Globus pallidus (tissue), 1 donor: ENCODE measurements at regions not wholly inside any gene's neighbourhood (a gene's known extent, or its start where the extent isn't known, plus 50 kb on each side); places are given as distances from the start of the nearest gene placed in this dataset.

ENCODE experiments used
- DNase-seq: peaks from one replicate; pipeline ENCODE4 v3.0.0-alpha.2; 2015; ENCODE audit warnings: low spot score

DNA sequence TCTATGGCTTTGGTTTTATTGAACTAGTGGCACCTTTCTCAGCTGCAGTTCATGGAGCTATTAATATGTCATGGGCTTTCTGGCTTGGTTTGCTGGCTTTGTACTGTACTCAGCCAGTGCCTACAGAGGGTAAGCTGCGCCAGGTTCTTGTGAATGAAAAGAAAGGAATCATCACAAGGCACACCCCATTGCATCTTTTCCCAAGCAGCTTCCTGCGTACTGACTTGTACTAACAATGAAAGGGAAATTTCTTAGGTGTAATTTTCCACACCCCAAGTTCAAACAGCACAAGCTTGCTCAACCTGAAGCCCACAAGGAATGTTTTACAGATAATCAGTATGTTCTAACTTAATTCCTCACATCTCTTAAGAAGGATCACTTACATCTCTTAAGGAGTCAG is 78.0 kb upstream of the TNFSF18 start:
- no peak for DNase-seq

DNA sequence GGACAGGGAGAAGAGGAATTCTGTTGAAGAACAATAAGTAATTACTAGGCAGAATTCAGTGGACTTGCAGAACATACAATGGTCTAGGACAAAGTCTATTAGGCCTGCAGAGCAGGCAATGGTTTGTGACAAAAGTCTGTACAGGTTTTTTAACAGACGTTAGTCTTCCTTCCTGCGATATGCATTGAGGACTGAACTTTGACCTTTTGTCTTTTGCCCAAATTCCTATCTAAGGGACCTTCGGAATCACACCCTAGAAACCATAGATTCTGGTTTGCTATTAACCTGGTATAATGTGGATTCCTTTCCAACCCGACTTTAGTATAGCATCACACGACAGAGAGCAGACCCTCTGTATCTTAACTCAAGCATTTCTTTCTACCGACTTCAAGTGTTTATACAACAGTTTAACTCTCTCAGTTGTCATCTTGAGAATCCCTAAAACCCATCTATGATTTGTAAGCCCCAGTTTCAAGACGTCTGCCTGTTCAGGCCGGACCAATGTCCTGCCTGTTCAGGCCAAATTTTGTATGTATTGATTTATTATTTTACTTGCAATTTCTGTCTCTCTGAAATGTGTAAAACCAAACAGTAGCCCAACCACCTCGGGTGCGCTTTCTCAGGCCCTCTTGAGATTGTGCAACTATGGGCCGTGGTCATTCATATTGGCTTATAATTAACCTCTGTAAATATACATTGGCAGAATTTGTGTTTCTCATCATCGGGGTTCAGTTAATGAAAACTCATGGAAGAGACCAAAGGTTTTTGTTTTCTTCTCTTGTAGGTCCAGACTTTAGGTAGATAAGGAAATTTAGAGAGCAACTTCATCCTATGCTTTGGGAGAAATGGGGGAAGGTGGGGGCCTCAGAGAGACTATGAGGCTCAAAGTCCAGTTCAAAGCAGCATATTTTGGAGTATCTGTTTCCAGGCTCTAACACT is 76.9 kb upstream of the TNFSF18 start:
- DNase-seq = no peak

- DNase-seq = no peak
These were observed 75.7 kb upstream of the TNFSF18 start for GRCh38 chr1:173126421-173126820.

DNA sequence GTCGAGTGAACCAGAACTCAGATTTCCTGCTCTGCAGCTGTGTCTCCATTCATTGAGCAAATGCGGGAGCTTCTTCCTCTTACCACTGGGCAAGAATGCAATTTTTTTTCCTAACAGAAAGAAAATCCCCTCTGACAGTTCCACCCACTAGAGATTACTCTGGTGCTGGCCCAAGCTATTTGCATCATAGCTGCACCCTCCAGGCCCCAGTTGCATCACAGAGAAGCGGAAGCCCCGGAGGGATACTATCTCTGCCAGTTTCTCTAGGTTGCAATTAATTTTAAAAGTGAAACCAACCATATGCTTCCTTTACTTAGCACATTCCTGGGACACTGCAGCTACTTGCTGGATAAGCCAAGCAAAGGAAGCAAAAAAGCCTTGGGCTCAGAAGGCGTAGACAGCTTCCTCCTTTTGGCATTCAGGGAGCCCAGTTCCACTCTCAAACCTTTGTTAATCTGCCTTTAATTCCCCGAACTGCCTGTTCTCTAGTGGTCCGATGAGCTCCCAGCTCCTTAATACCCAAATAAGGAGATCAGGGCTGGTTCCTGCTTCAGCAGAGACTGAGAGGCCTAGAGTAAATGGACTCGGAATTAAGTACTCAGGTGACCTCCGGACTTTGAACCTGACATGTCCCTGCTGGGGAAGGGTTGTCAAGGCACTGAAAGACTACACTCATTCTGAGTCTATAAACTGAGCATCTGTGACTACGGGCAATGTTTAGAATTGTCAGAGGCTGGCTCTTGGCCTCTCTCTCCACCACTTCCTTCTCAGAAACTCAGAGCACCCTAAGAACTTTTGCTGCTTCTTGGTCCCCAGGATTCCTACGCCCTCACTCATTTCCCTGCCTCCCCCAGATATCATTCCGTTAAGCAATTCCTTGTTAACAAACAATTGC is 72.5 kb upstream of the TNFSF18 start:
- DNase-seq = peak; percentile 59

GRCh38 chr1:173122344-173122935 is 71.7 kb upstream of the TNFSF18 start:
- no peak for DNase-seq

DNA sequence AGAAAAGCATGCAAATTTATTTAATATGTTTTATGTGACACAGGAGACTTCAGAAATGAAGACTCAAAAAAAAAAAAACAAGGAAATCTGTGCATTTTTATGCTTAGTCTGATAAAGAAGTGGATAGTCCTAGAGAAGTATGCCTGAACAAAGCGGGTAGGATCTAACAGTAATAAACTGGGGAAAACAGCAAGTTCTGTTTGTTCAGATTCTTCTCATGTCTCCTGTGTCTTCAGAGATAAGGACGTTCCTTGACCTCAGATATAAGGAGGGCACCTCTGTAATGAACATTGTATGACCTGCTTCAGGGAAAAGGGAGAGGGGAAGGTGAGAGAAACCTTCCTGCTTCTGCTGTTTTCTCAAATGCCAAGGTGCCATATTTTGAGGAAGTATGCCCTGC is 67.7 kb upstream of the TNFSF18 start:
- no peak for DNase-seq

GRCh38 chr1:173117761-173118160 is 67.0 kb upstream of the TNFSF18 start:
- DNase-seq = no peak

GRCh38 chr1:173117108-173117633 is 66.4 kb upstream of the TNFSF18 start:
- DNase-seq = peak; percentile 37

DNA sequence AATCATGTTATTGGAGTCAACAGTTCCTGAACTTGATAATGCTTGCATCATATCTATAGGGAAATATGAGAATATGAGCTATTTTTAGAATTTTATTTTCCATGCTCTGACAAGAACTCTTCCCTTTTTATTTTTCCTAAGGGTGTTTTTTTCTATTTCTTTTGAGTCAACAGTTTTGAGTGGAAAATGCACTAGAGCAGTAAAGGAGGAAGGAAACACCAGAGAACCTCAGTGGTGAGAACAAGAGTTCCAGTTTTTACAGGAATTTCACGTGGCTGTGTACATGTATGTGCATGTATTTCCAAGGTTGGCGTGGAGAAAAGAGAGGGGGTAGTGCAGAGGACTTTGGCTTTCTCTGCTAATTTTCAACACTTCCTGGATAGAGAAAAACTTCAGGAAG is 63.6 kb upstream of the TNFSF18 start:
- peak; percentile 29 for DNase-seq

DNA sequence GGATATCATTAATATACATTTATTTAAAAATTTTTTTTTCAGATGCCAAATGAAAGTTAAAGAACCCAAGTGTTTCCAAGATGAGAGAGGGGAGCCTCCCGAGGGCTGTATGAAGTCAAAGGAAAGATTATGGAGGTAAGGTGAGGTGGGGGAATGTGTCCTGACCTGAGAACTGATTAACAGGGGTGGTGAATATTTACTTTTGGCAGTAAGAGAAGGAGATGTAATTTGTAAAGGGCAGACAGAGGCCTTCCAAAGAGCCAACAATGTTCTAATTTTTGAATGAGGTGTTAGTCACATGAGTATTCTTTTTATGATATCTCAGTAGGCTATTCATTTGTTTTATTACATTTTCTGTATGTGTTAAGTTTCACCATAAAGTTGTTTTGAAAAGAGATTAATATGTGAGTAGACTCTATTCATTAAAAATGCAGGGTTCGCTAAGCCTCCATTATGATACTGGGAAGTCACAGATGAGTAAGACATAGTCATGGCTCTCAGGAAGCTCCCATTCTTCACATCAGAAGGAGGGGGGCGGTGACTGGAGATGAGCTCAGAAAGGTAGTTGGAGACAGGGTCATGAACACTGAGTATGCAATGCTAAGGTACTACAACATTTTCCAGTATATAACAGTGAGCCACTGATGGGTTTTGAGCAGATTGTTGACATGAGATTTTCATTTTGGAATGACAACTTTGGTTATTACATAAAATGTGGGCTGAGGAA is 62.4 kb upstream of the TNFSF18 start:
- no peak for DNase-seq

- DNase-seq = peak; percentile 36
These were observed 61.4 kb upstream of the TNFSF18 start for GRCh38 chr1:173112129-173112528.

DNA sequence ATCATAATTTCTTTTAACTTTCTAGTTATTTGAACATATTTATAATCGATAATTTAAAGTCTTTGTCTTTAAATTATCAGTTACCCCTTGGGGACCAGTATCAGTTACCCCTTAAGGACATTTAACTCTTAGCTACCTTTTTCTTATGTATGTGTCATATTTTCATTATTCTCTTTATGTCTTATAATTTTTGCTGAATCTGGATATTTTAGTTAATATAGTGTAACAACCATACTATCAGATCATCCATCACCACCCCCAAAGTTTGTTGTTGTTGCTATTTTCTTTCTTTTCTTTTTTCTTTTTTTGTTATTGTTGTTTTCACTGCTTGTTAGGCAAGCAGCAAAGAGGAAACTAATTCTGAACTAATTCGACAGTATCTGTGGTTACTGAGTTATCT is 57.0 kb upstream of the TNFSF18 start:
- no peak for DNase-seq

DNA sequence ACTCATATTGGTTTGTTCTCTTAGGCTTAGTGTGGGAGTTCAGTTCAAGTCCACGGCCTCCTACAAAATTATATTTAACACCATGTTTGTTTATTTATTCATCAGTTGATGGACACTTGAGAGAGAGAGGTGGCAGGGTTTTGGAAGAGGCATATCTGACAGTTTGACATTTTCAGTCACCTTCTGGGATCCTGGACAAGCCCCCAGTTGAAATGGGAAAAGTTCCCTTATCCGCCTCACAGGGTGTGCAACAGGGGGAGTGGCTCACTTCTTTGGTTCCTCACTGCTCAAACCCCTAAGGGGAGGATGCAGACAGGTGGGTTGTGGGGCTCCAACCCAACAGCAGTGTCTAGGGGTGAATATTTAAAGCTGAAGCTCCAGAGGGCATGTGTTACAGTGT is 52.3 kb upstream of the TNFSF18 start:
- no peak for DNase-seq

GRCh38 chr1:173101589-173101988 is 50.8 kb upstream of the TNFSF18 start:
- DNase-seq = no peak

GRCh38 chr1:173100476-173101107 is 49.9 kb upstream of the TNFSF18 start:
- no peak for DNase-seq
